H9 (cell line): ENCODE measurements at regions not wholly inside any gene's neighbourhood (a gene's known extent, or its start where the extent isn't known, plus 50 kb on each side); places are given as distances from the start of the nearest gene placed in this dataset.

ENCODE experiments used
- DNase-seq: peaks from one replicate; pipeline ENCODE4 v3.0.0-alpha.2; 2017
- H2AFZ ChIP-seq: one replicate; pipeline ENCODE4 v1.6.1; 2013; ENCODE audit warnings: mild to moderate bottlenecking, low read length, control low read depth, moderate library complexity
- H2AK5ac ChIP-seq: 2 replicates; pipeline ENCODE4 v1.6.1; 2013; ENCODE audit warnings: low read length, control low read depth, mixed read lengths; ENCODE audit not compliant: insufficient read length
- H2BK120ac ChIP-seq: one replicate; pipeline ENCODE4 v1.6.1; 2013; ENCODE audit warnings: low read depth, mild to moderate bottlenecking, low read length, control low read depth, inconsistent platforms; ENCODE audit not compliant: poor library complexity, severe bottlenecking
- H2BK12ac ChIP-seq: 2 replicates; pipeline ENCODE4 v1.6.1; 2013; ENCODE audit warnings: low read length, control low read depth, mixed read lengths, low read depth; ENCODE audit not compliant: insufficient read length
- H2BK15ac ChIP-seq: 2 replicates; pipeline ENCODE4 v1.6.1; 2013; ENCODE audit warnings: low read depth, low read length, control low read depth
- H2BK20ac ChIP-seq: one replicate; pipeline ENCODE4 v1.6.1; 2013; ENCODE audit warnings: low read depth, mild to moderate bottlenecking, low read length, control low read depth, inconsistent platforms; ENCODE audit not compliant: poor library complexity, severe bottlenecking
- H2BK5ac ChIP-seq: 2 replicates; pipeline ENCODE4 v1.6.1; 2013; ENCODE audit warnings: low read length, control low read depth, mixed read lengths; ENCODE audit not compliant: insufficient read length
- H3K14ac ChIP-seq: 2 replicates; pipeline ENCODE4 v1.6.1; 2013; ENCODE audit warnings: low read length, control low read depth; ENCODE audit not compliant: insufficient read depth
- H3K18ac ChIP-seq: 2 replicates; pipeline ENCODE4 v1.6.1; 2013; ENCODE audit warnings: low read depth, mild to moderate bottlenecking, mixed read lengths, low read length, control low read depth; ENCODE audit not compliant: insufficient read length
- H3K23ac ChIP-seq: 2 replicates; pipeline ENCODE4 v1.6.1; 2013; ENCODE audit warnings: low read length, control low read depth, mixed read lengths, low read depth; ENCODE audit not compliant: insufficient read length
- H3K23me2 ChIP-seq: 2 replicates; pipeline ENCODE4 v1.6.1; 2013; ENCODE audit warnings: low read depth, mild to moderate bottlenecking, mixed read lengths, low read length, control low read depth; ENCODE audit not compliant: insufficient read length, poor library complexity, severe bottlenecking
- H3K27ac ChIP-seq: 2 replicates; pipeline ENCODE4 v1.5.1; 2013; ENCODE audit warnings: low read length, control low read depth, mixed read lengths, low read depth; ENCODE audit not compliant: insufficient read length
- H3K27me3 ChIP-seq: 2 replicates; pipeline ENCODE4 v1.6.1; 2013; ENCODE audit warnings: low read length, control low read depth, inconsistent platforms; ENCODE audit not compliant: insufficient read depth
- H3K4ac ChIP-seq: 2 replicates; pipeline ENCODE4 v1.6.1; 2013; ENCODE audit warnings: low read depth, mild to moderate bottlenecking, control low read depth, inconsistent platforms, low read length, moderate library complexity
- H3K4me1 ChIP-seq: 2 replicates; pipeline ENCODE4 v1.6.1; 2013; ENCODE audit warnings: low read length, control low read depth, inconsistent platforms; ENCODE audit not compliant: insufficient read depth
- H3K4me2 ChIP-seq: 2 replicates; pipeline ENCODE4 v1.6.1; 2013; ENCODE audit warnings: low read length, control low read depth, mixed read lengths; ENCODE audit not compliant: insufficient read length, insufficient read depth
- H3K56ac ChIP-seq: 2 replicates; pipeline ENCODE4 v1.6.1; 2013; ENCODE audit warnings: low read depth, mild to moderate bottlenecking, mixed read lengths, low read length, control low read depth; ENCODE audit not compliant: insufficient read length
- H3K79me1 ChIP-seq: 2 replicates; pipeline ENCODE4 v1.6.1; 2013; ENCODE audit warnings: low read depth, mild to moderate bottlenecking, moderate library complexity, low read length, control low read depth, inconsistent platforms; ENCODE audit not compliant: insufficient read depth, poor library complexity, severe bottlenecking
- H3K79me2 ChIP-seq: 2 replicates; pipeline ENCODE4 v1.6.1; 2013; ENCODE audit warnings: low read length, control low read depth, inconsistent platforms; ENCODE audit not compliant: insufficient read depth
- H3K9ac ChIP-seq: 2 replicates; pipeline ENCODE4 v1.6.1; 2013; ENCODE audit warnings: low read length, control low read depth, mixed read lengths; ENCODE audit not compliant: insufficient read length; ENCODE audit errors: extremely low read depth
- H3K9me3 ChIP-seq: one replicate; pipeline ENCODE4 v1.6.1; 2013; ENCODE audit warnings: low read depth, low read length, inconsistent platforms; ENCODE audit not compliant: control insufficient read depth
- H3T11ph ChIP-seq: one replicate; pipeline ENCODE4 v1.6.1; 2013; ENCODE audit warnings: mild to moderate bottlenecking, low read length, control low read depth, inconsistent platforms
- H4K20me1 ChIP-seq: one replicate; pipeline ENCODE4 v1.6.1; 2013; ENCODE audit not compliant: control insufficient read depth, insufficient read length, insufficient read depth
- H4K5ac ChIP-seq: 2 replicates; pipeline ENCODE4 v1.6.1; 2013; ENCODE audit warnings: low read depth, mild to moderate bottlenecking, mixed read lengths, low read length, control low read depth; ENCODE audit not compliant: insufficient read length
- H4K8ac ChIP-seq: replicated peaks from 2 replicates; pipeline ENCODE4 v1.6.1; 2013; ENCODE audit warnings: low read length, control low read depth, mixed read lengths, low read depth; ENCODE audit not compliant: insufficient read length
- H4K91ac ChIP-seq: 2 replicates; pipeline ENCODE4 v1.6.1; 2013; ENCODE audit warnings: low read depth, mild to moderate bottlenecking, moderate library complexity, mixed read lengths, low read length, control low read depth; ENCODE audit not compliant: insufficient read length
- H3K27ac Mint-ChIP-seq, 3 experiments: 2 replicates in 2 of 3; 3 replicates in 1 of 3; pipeline ENCODE4 v1.8.0; 2020 to 2021; ENCODE audit warnings: mixed read lengths in 3 of 3, mild to moderate bottlenecking in 1 of 3, moderate library complexity in 1 of 3
- H3K27me3 Mint-ChIP-seq: 2 replicates; pipeline ENCODE4 v1.8.0; 2021; ENCODE audit warnings: low read depth, mild to moderate bottlenecking, moderate library complexity, mixed read lengths
- H3K36me3 Mint-ChIP-seq, 3 experiments: 2 replicates in 2 of 3; 3 replicates in 1 of 3; pipeline ENCODE4 v1.8.0; 2020 to 2021; ENCODE audit warnings: low read depth in 3 of 3, mixed read lengths in 3 of 3; ENCODE audit not compliant: insufficient read depth in 1 of 3
- H3K4me1 Mint-ChIP-seq, 2 experiments: 2 replicates each; pipeline ENCODE4 v1.8.0; 2020; ENCODE audit warnings: mixed read lengths in 2 of 2
- H3K4me3 Mint-ChIP-seq, 2 experiments: 2 replicates in 1 of 2; 3 replicates in 1 of 2; pipeline ENCODE4 v1.8.0; 2020 to 2021; ENCODE audit warnings: mild to moderate bottlenecking in 2 of 2, mixed read lengths in 2 of 2, moderate library complexity in 1 of 2
- H3K9me3 Mint-ChIP-seq, 2 experiments: 2 replicates in 1 of 2; 3 replicates in 1 of 2; pipeline ENCODE4 v1.8.0; 2020; ENCODE audit warnings: mild to moderate bottlenecking in 2 of 2, mixed read lengths in 2 of 2, moderate library complexity in 1 of 2
- WGBS: extraction: QIAGEN DNeasy Blood & Tissue Kit; methylation state at CpG from one replicate; pipeline ENCODE4 v1.1.7; 2013; ENCODE audit warnings: missing lambda C conversion rate, low lambda C conversion rate, mixed read lengths; ENCODE audit not compliant: insufficient read length; ENCODE audit errors: extremely low coverage; 5-methylcytosine and 5-hydroxymethylcytosine counted together
- TF ChIP-seq, protein P1 (sequence below): fragments of 200-600 bp; sonication (generic); conservative IDR thresholded peaks from 3 replicates; pipeline ENCODE4 v1.8.0; 2021; ENCODE audit warnings: antibody characterized with exemption, mild to moderate bottlenecking

DNA sequence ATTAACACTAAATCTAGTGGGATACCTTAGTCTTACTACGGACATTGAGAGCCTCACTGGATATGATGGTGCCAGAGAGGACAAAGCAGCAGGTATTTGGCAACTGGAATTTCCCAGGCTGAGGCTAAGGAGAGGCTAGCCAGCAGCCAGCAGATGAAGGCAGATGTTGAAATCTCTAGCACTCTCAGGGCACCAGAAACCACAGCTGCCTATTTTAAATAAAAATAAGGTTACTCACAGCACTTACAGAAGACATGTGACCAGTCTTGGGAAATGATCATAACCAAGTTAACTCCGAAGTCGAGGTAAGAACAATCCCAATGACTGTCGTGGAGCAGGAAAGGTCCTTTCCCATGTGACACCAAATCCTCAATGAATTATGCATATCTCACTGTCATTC lies 1726.0 kb downstream of the EFNB2 start:
- H3K27me3 Mint-ChIP-seq, result no peaks in the 10 kb centered on the region
- Histone ChIP-seq H2AFZ (no peak overlapping the region), H3T11ph (no peak overlapping the region), H3K23ac (no peak overlapping the region), H2BK5ac (no peak overlapping the region), H2BK20ac (no peak overlapping the region), H3K79me2 (no peaks in the 10 kb centered on the region), H3K4me2 (no peak overlapping the region), H3K56ac (no peak overlapping the region), H2BK120ac (no peak overlapping the region), H3K79me1 (no peaks in the 10 kb centered on the region), H3K18ac (no peak overlapping the region), H2BK15ac (no peak overlapping the region), H4K8ac (no peak overlapping the region), H3K4ac (no peak overlapping the region), H4K91ac (no peak overlapping the region), H3K27ac (no peak overlapping the region), H3K14ac (no peak overlapping the region), H2AK5ac (no peak overlapping the region), H3K4me1 (no peaks in the 10 kb centered on the region), H4K20me1 (no peaks in the 10 kb centered on the region), H2BK12ac (no peak overlapping the region), H3K9ac (no peak overlapping the region), H4K5ac (no peak overlapping the region), H3K23me2 (no peaks in the 10 kb centered on the region), H3K27me3 (no peaks in the 10 kb centered on the region), H3K9me3 (no peaks in the 10 kb centered on the region)
- H3K36me3 Mint-ChIP-seq, result peaks cover 0 to 4% (median 0%) of the 10 kb centered on the region in 3 experiments; a peak in 2 of 7 replicates
- TF ChIP-seq, protein P1, sequence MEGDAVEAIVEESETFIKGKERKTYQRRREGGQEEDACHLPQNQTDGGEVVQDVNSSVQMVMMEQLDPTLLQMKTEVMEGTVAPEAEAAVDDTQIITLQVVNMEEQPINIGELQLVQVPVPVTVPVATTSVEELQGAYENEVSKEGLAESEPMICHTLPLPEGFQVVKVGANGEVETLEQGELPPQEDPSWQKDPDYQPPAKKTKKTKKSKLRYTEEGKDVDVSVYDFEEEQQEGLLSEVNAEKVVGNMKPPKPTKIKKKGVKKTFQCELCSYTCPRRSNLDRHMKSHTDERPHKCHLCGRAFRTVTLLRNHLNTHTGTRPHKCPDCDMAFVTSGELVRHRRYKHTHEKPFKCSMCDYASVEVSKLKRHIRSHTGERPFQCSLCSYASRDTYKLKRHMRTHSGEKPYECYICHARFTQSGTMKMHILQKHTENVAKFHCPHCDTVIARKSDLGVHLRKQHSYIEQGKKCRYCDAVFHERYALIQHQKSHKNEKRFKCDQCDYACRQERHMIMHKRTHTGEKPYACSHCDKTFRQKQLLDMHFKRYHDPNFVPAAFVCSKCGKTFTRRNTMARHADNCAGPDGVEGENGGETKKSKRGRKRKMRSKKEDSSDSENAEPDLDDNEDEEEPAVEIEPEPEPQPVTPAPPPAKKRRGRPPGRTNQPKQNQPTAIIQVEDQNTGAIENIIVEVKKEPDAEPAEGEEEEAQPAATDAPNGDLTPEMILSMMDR, result no peak
- no CpG with 5 or more reads among the region's 4 CpGs for WGBS
- H3K4me3 Mint-ChIP-seq, result no peak overlapping the region
- peaks cover 4 to 8% of the 10 kb centered on the region in 2 experiments for H3K4me1 Mint-ChIP-seq
- no peak for DNase-seq
- H3K27ac Mint-ChIP-seq, result no peak overlapping the region
- H3K9me3 Mint-ChIP-seq, result no peaks in the 10 kb centered on the region
